ENCODE measurements at regions not wholly inside any gene's neighbourhood (a gene's known extent, or its start where the extent isn't known, plus 50 kb on each side); places are given as distances from the start of the nearest gene placed in this dataset.

- TF ChIP-seq CTCF (conservative IDR thresholded peaks at IDR 0.05 in 1 of 2, IDR thresholded peaks at IDR 0.05 in 1 of 2; ENCODE audit: extremely low read depth in 1 of 2, insufficient read depth in 1 of 2, low read depth in 1 of 2, low read length in 2 of 2) (no peak), EZH2 (IDR thresholded peaks at IDR 0.05; ENCODE audit: borderline replicate concordance, low read length) (no peak)
Observed at GRCh38 chr12:58621126-58621525, 299.2 kb downstream of the LRIG3 start.

Data from mammary epithelial cell (primary cell).